ENCODE measurements at regions not wholly inside any gene's neighbourhood (a gene's known extent, or its start where the extent isn't known, plus 50 kb on each side); places are given as distances from the start of the nearest gene placed in this dataset.
"Not testable (repeated sequence)": the region's sequence is repeated elsewhere in the genome, so short reads cannot be mapped to it uniquely, and the experiment has no call there.

DNA sequence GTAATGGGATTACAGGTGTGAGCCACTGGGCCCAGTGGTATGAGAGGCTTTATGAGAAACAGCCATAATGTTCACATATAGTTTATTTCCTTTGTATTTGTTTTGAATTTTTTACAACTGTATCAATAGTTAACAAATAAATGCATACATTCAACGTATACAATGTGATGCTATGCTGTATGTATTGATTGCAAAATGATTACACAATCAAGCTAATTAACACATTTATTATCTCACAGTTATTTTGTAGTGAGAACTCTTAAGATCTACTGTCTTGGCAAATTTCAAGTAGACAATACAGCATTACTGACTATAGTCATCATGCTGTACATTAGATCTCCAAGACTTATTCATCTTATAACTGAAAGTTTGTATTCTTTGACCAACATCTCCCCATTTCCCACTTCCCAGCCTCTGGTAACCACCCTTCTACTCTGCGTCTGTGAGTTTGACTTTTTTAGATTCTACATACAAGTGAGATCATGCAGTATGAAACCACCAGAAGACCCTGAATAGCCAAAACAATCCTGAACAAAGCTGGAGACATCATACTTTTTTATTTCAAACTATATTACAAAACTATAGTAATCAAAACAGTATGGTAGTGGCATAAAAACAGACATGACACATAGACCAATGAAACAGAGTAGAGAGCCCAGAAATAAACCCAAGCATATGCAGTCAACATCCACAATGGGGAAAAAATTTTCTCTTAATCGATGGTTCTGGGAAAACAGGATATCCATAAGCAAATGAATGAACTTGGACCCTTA lies 157.2 kb upstream of the RREB1 start:
- no peak for DNase-seq

DNA sequence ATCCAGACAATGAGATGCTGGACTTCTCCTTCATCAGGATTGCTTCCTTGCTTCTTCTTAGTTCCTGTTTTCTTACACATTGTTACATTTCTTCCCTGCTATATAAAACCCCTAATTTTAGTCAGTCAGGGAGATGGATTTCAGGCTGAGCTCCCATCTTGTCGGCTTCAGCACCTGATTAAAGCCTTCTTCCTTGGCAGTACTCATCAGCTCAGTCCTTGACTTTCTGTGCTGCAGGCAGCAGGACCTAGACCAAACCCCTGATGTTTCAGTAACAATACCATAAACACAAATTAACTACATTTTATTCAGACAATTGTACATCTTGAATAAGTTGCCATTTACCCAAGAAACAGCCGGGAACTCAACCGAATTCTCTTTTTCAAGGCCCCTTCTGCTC lies 156.4 kb upstream of the RREB1 start:
- DNase-seq = no peak

DNA sequence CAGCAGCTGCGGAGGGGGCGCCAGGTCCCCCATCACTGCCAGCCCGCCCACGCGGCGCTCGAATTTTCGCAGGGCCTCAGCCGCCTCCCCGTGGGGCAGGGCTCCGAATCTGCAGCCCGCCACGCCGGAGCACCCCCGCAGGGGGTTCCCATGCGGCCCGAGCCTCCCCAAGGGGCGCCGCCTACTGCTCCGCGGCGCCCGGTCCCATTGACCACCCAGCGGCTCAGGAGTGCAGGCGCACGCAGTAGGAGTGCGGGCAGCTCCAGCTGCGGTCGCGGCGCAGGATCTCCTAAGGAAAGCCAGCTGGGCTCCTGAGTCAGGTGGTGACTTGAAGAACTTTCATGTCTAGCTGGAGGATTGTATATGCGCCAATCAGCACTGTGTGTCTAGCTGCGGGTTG lies 155.3 kb upstream of the RREB1 start:
- DNase-seq = no peak

DNA sequence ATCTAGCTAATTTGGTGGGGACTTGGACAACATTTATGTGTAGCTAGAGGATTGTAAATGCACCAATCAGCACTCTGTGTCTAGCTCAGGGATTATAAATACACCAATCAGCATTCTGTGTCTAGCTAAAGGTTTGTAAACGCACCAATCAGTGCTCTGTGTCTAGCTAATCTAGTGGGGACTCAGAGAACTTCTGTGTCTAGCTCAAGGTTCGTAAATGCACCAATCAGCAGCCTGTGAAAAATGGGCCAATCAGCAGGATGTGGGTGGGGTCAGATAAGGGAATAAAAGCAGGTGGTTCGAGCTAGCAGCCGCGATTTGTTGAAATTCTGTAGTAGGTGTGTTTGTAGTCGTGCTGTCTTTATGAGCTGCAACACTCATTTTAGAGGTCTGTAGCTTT lies 154.8 kb upstream of the RREB1 start:
- not testable (repeated sequence) for DNase-seq

DNA sequence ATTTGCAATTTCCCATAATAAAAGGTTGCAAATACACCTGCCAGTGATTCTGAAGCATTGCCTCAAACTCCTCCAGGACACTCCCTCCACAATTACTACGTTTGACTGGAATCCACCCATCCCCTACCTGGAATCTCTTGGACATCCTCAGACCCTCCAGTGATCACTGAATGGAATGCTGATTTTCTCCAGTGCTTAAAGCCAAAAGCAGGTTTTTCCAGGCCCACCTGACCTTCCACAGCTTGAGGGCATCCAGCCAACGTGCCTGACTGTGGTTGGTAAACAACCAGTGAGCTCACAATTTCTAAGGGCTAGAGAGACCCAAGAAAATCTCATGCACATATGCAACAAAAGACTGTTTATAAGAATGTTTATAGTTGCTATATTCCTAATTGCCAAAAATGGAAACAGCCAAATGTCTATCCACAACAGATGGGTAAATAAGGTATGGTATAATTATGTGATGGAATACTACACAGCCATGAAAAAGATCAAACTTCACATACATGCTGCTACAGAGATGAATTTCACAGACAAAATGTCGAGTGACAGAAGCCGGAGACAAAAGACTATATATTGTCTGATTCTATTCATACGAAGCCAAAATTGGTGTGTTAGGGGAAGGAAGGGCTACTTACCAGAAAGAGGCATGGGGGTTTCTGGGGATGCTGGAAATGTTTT lies 147.1 kb upstream of the RREB1 start:
- DNase-seq = no peak

DNA sequence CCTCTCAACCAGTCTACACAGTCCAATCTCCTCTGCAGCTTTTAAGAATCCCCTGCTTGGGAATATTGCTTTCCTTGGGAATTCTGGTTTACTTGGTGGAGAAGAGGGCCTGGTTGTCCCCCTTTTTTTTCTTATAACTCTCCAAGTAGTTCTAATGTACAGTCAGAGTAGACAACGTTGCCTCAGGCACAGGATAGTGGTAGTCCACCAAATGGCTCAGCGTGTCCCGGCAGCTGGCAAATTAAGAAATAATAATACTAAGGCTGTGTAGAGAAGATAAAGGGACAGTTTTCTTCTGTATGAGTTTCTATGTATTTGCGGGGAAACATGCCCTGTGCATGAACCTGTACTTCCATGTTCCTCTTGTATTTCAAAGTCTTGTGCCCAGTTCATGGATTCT lies 145.7 kb upstream of the RREB1 start:
- DNase-seq = no peak

DNA sequence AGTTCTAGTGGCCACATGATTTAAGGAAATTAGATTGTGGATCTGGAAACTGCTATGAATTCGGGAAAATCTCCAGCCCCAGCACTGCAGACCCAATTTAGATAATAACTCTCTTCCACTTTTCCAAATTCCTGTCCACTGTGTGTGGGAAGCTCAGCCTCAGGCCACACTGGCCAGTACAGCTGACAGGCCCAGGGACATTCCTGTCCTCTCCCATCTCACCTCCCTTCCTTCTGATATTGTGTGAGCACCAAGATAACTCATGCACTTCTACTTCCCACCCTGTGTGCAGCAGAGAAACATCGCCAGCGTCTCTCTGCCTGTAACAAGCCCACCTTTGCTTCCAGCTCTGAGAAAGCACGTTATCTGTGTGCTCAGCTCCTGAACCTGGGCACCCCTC lies 145.1 kb upstream of the RREB1 start:
- no peak for DNase-seq

DNA sequence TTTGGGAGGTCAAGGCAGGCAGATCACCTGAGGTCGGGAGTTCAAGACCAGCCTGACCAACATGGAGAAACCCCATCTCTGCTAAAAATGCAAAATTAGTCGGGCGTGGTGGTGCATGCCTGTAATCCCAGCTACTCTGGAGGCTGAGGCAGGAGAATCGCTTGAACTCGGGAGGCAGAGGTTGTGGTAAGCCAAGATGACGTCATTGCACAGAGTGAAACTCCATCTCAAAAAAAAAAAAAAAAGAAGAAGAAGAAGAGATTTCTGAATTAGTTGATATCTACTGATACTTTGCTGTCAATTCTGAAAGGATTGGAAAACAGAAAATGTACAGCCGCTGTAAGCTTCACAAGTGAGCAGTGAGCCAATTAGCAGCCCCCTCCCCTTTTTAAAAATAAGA lies 144.4 kb upstream of the RREB1 start:
- peak; percentile 48 for DNase-seq

DNA sequence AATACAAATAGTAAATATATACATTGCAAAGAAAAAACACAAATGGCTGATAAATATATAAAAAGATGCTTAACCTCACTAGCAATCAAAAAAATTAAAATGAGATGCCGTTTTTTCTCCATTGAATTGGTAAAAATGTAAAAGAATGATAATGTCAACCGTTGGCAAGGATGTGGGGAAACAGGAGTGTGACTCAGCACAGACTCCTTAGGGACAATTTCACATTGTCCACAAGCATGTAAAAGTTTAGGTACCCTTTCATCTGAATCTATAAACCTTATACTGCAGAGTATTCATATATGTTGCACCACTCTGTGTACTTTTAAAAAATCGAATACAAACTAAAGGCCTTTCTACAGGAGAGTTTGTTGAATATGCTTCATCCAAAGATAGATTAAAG lies 143.1 kb upstream of the RREB1 start:
- no peak for DNase-seq

DNA sequence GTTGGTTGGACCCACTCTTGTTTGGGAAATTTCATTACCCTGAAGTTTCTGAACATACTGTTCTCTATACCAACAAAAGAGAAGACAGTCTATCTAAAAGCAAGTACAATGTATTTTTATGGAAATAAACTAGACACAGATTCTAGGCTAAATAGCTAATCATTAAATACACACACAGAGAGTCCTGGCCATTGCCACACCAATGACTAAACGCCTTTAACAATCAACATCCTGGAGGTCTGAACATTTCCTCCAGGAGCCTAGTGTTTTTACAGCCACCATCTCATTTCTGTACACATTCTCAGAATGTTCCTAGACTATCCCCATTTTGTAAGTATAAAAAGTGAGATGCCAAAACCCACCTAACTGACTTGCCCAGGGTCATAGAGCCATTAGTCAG lies 141.6 kb upstream of the RREB1 start:
- no peak for DNase-seq

DNA sequence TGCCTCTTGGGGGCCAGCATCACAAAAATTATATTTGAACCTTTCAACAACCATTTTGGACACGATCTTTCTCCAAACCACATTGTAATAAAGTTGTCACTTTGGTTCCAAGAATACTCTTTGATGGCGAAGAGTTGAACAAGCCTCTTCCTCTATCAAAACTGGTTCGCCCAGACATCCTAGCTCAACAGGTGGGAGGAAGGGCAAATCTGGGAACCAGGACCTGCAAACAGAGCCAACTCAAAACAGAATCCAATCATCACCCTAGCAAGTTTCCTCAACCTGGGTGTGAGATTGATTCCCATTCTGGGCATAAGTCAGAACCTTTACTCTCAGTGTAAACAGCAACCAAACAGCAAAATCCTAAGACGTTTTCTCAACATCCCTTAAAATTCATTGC lies 141.2 kb upstream of the RREB1 start:
- DNase-seq = no peak

DNA sequence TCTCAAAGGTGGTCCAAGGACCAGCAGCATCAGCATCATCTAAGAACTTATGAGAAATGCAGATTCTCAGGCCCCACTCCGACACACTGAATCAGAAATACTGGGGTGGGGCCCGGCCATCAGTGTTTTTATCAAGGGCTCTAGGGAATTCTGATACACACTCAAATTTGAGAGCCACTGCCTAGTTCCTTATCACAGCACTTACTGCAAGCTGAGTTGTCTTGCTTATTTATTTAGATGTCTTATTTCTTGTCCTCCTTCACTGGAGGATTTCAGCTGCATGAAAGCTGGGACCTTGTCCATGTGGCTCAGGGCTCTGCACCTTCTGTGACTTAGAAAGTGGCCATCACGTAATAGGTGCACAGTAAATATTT lies 139.4 kb upstream of the RREB1 start:
- no peak for DNase-seq

DNA sequence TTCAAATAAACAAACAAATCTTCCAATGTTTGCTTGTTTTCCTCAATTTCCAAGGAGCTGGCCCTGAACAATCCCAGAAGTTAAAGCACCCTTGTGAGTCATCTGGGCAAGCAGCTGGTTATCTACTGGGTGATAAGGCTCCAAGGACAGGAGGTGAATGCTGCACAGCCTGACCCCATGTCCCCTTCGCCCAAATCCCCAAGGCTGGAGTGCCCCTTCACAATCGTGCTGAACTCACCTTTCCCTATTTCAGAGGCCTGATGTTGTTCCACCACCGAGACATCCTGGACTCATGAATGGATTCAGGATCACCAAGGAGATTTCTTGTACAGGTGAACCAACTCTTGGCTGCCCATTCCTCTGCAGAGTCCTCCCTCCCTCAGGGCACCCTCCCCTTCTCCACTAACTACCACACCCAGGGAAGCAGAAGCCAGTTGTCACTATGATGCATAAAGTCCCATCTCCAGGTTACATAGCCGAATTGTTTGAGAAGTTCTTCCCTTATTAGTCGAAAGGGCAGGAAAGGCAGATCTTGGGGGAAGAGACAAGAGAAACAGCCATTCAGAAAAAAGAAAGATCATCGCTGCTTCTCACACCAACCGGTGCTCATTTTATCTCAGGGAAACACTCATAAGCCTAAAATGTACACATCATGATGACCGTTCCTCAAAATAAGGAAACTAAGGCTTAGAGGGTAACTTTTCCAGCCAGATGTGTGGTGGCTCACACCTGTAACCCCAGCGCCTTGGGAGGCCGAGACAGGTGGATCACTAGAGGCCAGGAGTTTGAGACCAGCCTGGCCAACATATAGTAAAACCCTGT lies 138.8 kb upstream of the RREB1 start:
- no peak for DNase-seq

DNA sequence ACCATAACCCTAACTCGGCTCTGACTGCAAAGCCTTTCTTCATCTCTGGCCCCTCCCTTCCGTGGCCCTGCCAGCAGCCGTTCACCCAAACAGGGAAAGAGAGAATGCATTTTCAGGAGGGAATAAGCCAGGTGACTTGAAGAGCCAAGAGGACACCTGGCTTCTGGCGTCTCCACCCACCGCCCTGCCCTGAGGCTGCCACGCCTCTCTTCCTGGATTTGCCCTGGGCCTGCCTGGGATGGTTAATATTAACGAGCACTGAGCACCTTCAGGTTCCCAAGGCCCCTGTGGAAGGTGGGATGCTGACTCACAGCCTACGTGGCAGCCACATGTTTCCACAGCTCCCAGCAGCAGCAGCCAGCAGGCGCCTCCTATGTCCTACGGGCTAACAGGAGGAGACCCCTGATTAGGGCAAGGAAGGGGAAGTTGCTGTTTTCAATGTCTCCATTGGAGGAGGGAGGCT lies 138.0 kb upstream of the RREB1 start:
- no peak for DNase-seq

DNA sequence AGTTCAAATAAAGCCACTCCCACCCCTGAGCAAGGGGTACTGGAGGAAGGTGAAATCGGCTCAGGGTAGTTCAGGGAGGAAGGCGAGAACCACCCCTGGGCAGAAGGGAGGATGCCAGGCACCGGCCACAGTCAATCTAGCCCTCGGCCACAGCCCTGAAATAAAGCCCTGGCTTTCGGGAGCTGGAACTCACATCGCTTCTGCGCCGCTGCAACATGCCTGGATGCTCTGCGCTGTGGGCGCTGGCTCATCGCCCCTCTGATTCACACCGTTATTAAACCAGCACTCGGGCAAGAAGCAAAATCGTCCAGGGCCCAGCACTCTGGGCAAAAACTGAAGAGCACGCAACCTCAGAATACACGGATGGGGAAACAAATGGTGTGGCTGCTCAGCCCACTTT lies 136.9 kb upstream of the RREB1 start:
- no peak for DNase-seq

DNA sequence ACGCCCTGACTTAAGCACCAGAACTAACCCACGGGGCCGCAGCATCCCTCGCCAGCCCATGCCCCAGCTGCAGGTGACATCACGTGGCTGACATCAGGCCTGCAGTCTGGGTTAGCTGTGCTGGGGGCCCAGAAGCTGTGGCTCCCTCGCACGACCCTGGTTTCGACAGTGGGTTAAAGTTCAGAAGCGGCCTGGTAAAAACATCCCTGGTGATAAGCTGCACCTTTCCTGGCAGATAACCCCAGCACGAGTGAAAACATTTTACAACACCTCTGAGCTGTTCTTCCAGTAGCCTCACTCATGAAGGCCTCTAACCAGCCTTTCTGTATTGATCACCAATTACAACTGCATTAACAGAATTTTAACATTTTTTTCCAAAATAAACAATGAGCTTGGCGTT lies 136.4 kb upstream of the RREB1 start:
- DNase-seq = no peak

DNA sequence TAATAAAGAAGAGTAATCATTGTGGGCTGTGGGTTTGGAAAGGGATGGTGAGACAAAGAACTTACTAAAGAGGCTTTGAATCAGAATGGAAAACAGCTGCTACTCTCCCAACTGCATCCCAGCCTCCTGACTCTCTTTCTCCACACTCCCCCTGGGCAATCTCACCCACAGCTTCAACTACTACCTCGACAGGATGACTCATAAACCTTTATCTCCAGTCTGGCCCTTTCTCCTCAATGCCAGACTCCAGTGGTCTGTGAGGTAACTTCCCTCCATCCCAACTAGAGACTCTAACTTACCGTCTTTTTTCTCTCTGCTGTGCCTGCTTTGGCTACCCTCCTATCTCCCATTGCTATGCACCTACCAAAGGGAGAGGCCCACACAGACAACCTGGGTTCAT lies 135.3 kb upstream of the RREB1 start:
- DNase-seq = no peak

DNA sequence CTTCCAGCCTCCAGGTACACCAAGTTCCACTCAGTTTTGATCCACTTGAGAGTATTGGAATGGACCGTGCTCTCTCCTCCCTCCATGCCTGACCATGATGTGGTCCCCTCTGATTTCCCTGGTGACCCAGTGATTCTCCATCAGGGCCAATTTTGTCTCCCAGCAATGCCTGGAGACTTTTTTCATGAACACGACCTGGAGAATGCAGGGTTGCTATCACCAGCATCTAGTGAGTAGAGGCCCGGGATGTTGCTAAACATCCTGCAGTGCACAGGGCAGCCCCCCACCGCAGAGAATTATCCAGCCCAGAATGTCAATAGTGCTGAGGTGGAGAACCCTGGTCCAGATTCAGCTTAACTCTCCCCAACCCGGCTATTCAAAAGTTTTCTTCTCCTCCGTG lies 134.0 kb upstream of the RREB1 start:
- DNase-seq = no peak

DNA sequence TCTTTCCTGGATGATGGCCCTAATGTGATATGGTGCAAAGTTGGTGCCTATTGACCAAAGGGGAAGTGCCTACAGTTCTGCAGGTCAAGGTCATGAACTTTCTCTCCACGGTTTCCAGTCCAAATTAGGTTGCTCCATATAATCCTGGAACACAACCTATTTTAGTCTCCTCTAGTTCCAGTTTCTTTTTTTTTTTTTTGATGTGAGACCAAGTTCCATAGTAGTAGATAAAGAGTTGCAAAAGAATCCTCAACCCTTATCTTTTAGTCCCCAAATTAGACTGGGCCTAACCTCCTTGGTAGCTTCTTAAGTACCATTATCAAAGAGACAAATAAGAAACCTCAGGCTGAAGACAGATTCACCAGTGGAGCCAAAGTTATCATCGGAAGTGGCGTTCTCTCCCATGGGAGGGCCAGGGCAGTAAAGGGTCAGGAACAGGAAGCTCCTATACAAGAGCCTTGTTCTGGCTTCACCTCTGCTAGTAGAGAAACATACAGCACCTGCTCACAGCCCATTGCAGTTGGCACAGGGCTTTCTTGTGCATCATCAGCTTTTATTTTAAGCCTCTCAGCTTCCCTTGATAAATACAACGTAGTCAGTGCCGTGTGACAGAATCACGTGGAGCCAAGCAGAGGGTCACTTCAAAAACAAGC lies 132.2 kb upstream of the RREB1 start:
- no peak for DNase-seq

DNA sequence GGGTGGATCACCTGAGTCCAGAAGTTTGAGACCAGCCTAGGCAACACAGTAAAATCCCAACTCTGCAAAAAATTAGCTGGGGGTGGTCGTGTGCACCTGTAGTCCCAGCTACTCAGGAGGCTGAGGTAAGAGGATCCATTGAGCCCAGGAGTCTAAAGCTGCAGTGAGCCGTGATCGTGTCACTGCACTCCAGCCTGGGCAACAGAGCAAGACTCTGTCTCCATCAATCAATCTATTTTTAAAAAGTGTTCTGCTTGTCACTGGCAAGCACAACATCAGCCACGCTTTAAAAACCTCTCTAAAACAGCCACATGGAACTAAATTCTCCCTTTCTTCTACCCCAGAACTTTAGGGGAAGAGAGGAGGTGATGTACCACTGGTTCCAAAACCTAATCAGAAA lies 131.6 kb upstream of the RREB1 start:
- DNase-seq = no peak

DNA sequence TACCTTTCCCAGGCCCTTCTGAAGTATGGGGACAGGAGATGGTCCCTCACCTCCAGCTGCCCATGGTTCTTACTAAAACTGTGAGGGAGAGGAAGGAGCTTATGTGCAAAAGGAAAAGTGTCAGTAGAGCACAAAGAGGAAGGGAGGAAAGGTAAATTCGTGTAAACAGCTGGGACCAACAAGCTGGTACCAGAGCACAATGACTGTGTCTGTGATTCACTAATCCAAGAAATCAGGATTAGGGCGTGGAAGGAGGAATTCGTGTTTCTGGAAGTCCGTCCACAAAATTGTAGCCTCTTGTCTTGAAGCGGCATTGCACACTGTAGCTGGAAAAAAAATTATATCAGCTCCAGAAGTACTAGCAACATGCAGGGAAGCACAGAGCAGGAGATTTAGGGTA lies 129.0 kb upstream of the RREB1 start:
- no peak for DNase-seq

DNA sequence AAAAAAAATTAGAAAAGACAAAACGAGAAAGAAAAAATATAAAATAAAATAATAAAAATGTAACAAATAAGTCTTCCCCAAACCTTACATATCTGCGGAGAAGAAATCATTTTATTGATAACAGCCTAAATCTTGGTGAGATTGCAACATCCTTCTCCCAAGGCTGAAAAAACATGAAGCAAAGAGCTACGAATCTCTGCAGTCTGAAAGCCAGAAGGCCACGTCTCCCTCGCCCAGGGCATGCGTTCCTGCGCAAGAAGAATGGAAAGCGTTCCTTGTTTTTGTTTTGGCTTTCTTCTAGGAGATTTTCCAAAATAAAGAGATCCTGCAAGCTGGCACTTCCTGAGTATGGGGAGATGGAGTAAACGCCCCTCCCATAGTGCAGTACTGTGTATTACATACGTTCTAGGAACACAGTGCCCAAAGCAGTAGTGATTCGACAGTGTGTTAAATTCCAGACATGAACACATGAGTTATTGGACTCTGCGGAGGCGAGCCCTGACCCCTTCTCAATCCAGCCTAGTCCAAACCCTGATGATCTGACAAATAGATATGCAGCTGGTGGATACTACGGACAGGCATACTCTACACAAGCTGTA lies 126.7 kb upstream of the RREB1 start:
- DNase-seq = no peak

Data from inflammatory macrophage treated with lipopolysaccharide for 4 hours (primary cell).